Right lobe of liver (tissue), 4 donors: ENCODE measurements at regions not wholly inside any gene's neighbourhood (a gene's known extent, or its start where the extent isn't known, plus 50 kb on each side); places are given as distances from the start of the nearest gene placed in this dataset.
"Not testable (repeated sequence)": the region's sequence is repeated elsewhere in the genome, so short reads cannot be mapped to it uniquely, and the experiment has no call there.

Experiments
- CTCF ChIP-seq, 4 donors: fragments of 200-600 bp in 3 of 4; fragments of 450-650 bp in 1 of 4; IDR thresholded peaks; one replicate each; pipeline versions ENCODE4 v1.5.1 to v1.8.0; 2016 to 2022; ENCODE audit warnings: antibody characterized with exemption in 4 of 4, mild to moderate bottlenecking in 2 of 4
- POLR2A ChIP-seq: fragments of 450-650 bp; IDR thresholded peaks from one replicate; pipeline ENCODE4 v1.6.1; 2017; ENCODE audit warnings: antibody characterized with exemption, mild to moderate bottlenecking
- donor health status: DM: no; HTN: no; CAD: no.
- donor health status: DM: no; HTN: no; CAD: no.
- donor health status: DM: no; HTN: yes; CAD: no.

GRCh38 chr12:75854137-75854536, 177.4 kb downstream of the PHLDA1 start:
- TF ChIP-seq CTCF (IDR thresholded peaks at IDR 0.05); POLR2A: not testable (repeated sequence)
